PC-3 (cell line): ENCODE measurements at regions not wholly inside any gene's neighbourhood (a gene's known extent, or its start where the extent isn't known, plus 50 kb on each side); places are given as distances from the start of the nearest gene placed in this dataset.

Source experiments
- ATAC-seq: fragments of 200-7000 bp; cut with Tn5 transposase; 2 replicates; pipeline ENCODE4 v1.9.1; 2020; ENCODE audit warnings: mild to moderate bottlenecking, moderate library complexity
- BruUV-seq: library from RNA; stranded (reverse); fragments of 400-500 nt; replicated peaks from 2 replicates; lab custom pipeline; 2021; lab: Mats Ljungman, UMichigan
- CTCF ChIA-PET: fragments of 300-600 bp; sonication (Branson Sonifier 250); formaldehyde crosslinking; loops from one replicate; lab custom pipeline; 2022; ENCODE audit warnings: antibody characterized with exemption; lab: Charles Lee
- POLR2A ChIA-PET: fragments of 300-600 bp; sonication (Branson Sonifier 250); formaldehyde crosslinking; loops from one replicate; lab custom pipeline; 2022; ENCODE audit warnings: antibody characterized with exemption; ENCODE audit not compliant: unreplicated experiment; lab: Charles Lee
- DNase-seq: peaks from one replicate; pipeline ENCODE4 v3.0.0-alpha.2; 2015
- H2AFZ ChIP-seq: fragments of 300-600 bp; sonication (generic); 2 replicates; pipeline ENCODE4 v1.6.0; 2016; ENCODE audit warnings: antibody characterized with exemption, low read length
- H3F3A ChIP-seq: fragments of 300-600 bp; sonication (generic); one replicate; pipeline ENCODE4 v1.6.0; 2017; ENCODE audit warnings: antibody characterized with exemption, low read length, control low read depth, mild to moderate bottlenecking; ENCODE audit not compliant: unreplicated experiment
- H3K27ac ChIP-seq: fragments of 300-600 bp; sonication (generic); 2 replicates; pipeline ENCODE4 v1.5.1; 2016; ENCODE audit warnings: mild to moderate bottlenecking, low read length
- H3K27me3 ChIP-seq: fragments of 300-600 bp; sonication (generic); 2 replicates; pipeline ENCODE4 v1.6.1; 2016; ENCODE audit warnings: low read length, mixed read lengths
- H3K36me3 ChIP-seq: fragments of 300-600 bp; sonication (generic); 2 replicates; pipeline ENCODE4 v1.6.1; 2016; ENCODE audit warnings: low read depth, mixed run types, low read length, mixed read lengths
- H3K4me1 ChIP-seq: fragments of 300-600 bp; sonication (generic); 2 replicates; pipeline ENCODE4 v1.5.1; 2016; ENCODE audit warnings: low read length; ENCODE audit not compliant: insufficient read depth
- H3K4me2 ChIP-seq: fragments of 300-600 bp; sonication (generic); 2 replicates; pipeline ENCODE4 v1.6.0; 2016; ENCODE audit warnings: low read length
- H3K4me3 ChIP-seq: fragments of 300-600 bp; sonication (generic); 2 replicates; pipeline ENCODE4 v1.5.1; 2016; ENCODE audit warnings: mild to moderate bottlenecking, low read length, mixed read lengths
- H3K79me2 ChIP-seq: fragments of 300-600 bp; sonication (generic); 2 replicates; pipeline ENCODE4 v1.6.1; 2017; ENCODE audit warnings: low read length, mixed read lengths
- H3K9ac ChIP-seq: fragments of 300-600 bp; sonication (generic); 2 replicates; pipeline ENCODE4 v1.6.0; 2016; ENCODE audit warnings: mild to moderate bottlenecking, low read length
- H3K9me2 ChIP-seq: fragments of 300-600 bp; sonication (generic); replicated peaks from 2 replicates; pipeline ENCODE4 v1.6.1; 2016; ENCODE audit warnings: mixed run types, low read length, mixed read lengths
- H3K9me3 ChIP-seq: fragments of 300-600 bp; sonication (generic); 2 replicates; pipeline ENCODE4 v1.6.1; 2016; ENCODE audit warnings: low read length, mixed read lengths
- H4K20me1 ChIP-seq: fragments of 300-600 bp; sonication (generic); 2 replicates; pipeline ENCODE4 v1.6.1; 2016; ENCODE audit warnings: low read length, mixed read lengths
- EZH2 ChIP-seq: fragments of 300-600 bp; sonication (generic); IDR thresholded peaks from one replicate; pipeline ENCODE4 v1.6.1; 2017; ENCODE audit warnings: antibody characterized with exemption, mild to moderate bottlenecking, low read length; ENCODE audit not compliant: unreplicated experiment
- EZH2phosphoT487 ChIP-seq: fragments of 300-600 bp; sonication (generic); IDR thresholded peaks from 2 replicates; pipeline ENCODE4 v1.6.1; 2018; ENCODE audit warnings: mild to moderate bottlenecking, antibody characterized with exemption, low read length, borderline replicate concordance
- intact Hi-C: fragments of 100-400 bp; cut with micrococcal nuclease; formaldehyde crosslinking; loops from 2 replicates; pipeline ENCODE4 v1.9.0; 2023
- TF ChIP-seq, protein P1 (sequence below): fragments of 300-600 bp; sonication (generic); conservative IDR thresholded peaks from 2 replicates; pipeline ENCODE4 v1.5.1; 2017; ENCODE audit warnings: antibody characterized with exemption, low read depth, mild to moderate bottlenecking, low read length

DNA sequence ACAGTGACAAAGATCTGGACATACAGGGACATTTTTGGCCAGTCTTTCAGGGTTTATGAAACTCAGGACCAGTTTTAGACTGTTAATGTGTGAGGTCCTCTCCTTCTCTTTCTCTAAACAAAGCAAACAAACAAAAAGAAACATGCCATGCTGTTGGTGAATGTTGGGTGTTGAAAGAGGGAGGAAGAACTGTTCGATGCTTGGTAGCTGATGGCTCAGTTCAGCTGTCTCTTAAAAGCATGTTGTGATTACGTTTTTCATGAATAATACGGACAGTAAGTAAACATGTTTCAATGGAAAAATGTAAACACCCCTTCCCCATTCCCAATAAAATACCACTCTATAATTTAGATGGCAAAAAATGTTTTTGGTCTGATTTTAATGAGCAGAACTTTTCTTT, 219.1 kb downstream of the SEC23IP start:
- Histone ChIP-seq H3K9ac (no peak overlapping the region), H2AFZ (no peak overlapping the region), H3K79me2 (no peaks in the 10 kb centered on the region), H3K4me1 (no peaks in the 10 kb centered on the region), H3K36me3 (no peaks in the 10 kb centered on the region), H3K4me2 (no peak overlapping the region), H3K27ac (no peak overlapping the region), H4K20me1 (no peaks in the 10 kb centered on the region), H3F3A (no peaks in the 10 kb centered on the region), H3K4me3 (no peak overlapping the region), H3K9me2 (no peaks in the 10 kb centered on the region), H3K9me3 (no peaks in the 10 kb centered on the region), H3K27me3 (peaks cover 20% of the 10 kb centered on the region)
- BruUV-seq = no TSS peak
- TF ChIP-seq EZH2phosphoT487 = no peak
- no peak for TF ChIP-seq EZH2
- TF ChIP-seq, protein P1, sequence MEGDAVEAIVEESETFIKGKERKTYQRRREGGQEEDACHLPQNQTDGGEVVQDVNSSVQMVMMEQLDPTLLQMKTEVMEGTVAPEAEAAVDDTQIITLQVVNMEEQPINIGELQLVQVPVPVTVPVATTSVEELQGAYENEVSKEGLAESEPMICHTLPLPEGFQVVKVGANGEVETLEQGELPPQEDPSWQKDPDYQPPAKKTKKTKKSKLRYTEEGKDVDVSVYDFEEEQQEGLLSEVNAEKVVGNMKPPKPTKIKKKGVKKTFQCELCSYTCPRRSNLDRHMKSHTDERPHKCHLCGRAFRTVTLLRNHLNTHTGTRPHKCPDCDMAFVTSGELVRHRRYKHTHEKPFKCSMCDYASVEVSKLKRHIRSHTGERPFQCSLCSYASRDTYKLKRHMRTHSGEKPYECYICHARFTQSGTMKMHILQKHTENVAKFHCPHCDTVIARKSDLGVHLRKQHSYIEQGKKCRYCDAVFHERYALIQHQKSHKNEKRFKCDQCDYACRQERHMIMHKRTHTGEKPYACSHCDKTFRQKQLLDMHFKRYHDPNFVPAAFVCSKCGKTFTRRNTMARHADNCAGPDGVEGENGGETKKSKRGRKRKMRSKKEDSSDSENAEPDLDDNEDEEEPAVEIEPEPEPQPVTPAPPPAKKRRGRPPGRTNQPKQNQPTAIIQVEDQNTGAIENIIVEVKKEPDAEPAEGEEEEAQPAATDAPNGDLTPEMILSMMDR = no peak
- intact Hi-C loops = no loop called here
- ATAC-seq (no peak), DNase-seq (peak; percentile 22)
- POLR2A ChIA-PET = no interaction called here
- CTCF ChIA-PET = no interaction called here

DNA sequence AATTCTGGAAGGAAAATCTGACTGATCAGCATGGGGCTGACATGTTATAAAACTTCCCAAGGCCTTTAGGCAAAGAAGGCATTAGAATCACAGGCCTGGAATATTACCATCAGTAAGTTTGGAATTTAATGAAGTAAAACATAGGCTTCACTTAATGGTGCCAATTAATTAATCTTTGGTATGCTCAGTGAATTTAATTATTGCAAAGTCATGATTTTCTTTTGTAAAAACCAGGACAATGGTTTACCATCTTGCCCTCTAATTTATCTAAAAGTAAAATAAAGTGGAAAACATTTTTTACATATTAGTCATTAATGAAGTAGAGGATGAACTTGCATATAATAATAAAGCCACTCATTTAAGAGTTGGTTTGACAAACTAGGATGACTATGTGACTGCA, 220.3 kb downstream of the SEC23IP start:
- no peak for DNase-seq
- Histone ChIP-seq H3K9me2 (no peaks in the 10 kb centered on the region), H4K20me1 (no peaks in the 10 kb centered on the region), H3K4me1 (no peaks in the 10 kb centered on the region), H3K4me3 (no peak overlapping the region), H3K27me3 (peaks cover 25% of the 10 kb centered on the region), H2AFZ (no peak overlapping the region), H3K79me2 (no peaks in the 10 kb centered on the region), H3F3A (no peaks in the 10 kb centered on the region), H3K4me2 (no peak overlapping the region), H3K27ac (no peak overlapping the region), H3K9ac (no peak overlapping the region), H3K36me3 (no peaks in the 10 kb centered on the region), H3K9me3 (no peaks in the 10 kb centered on the region)
- BruUV-seq = no TSS peak
- ChIA-PET CTCF (no interaction called here), POLR2A (no interaction called here)
- intact Hi-C loops = no loop called here
- no peak for TF ChIP-seq EZH2
- TF ChIP-seq, protein P1 = no peak
- TF ChIP-seq EZH2phosphoT487 = no peak
- no peak for ATAC-seq

DNA sequence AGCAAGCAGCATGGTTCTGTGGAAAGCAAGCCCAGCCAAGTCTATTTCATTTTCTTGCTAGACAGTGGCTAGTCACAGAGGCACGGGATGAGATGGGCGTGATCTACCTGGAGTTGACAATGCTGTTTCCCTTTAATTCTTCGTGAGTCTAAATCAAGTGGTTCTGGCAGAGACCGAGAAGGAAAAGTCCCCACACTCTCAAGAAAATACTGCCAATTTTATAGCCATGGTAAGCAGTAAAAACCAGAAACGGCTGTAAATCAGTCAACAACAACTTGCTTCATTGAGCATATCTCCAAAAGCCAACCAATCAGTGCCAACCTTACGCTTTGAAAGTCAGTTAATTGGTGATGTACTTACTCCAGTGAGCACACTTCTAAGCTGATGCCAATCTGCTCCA, 223.4 kb downstream of the SEC23IP start:
- Histone ChIP-seq H3K27me3 (peaks cover 35% of the 10 kb centered on the region), H3K9ac (no peak overlapping the region), H4K20me1 (no peaks in the 10 kb centered on the region), H3K4me2 (no peak overlapping the region), H3F3A (no peaks in the 10 kb centered on the region), H3K9me3 (no peaks in the 10 kb centered on the region), H3K79me2 (no peaks in the 10 kb centered on the region), H3K4me1 (no peaks in the 10 kb centered on the region), H2AFZ (no peak overlapping the region), H3K36me3 (no peaks in the 10 kb centered on the region), H3K9me2 (no peaks in the 10 kb centered on the region), H3K4me3 (no peak overlapping the region), H3K27ac (no peak overlapping the region)
- no peak for ATAC-seq
- CTCF ChIA-PET = no interaction called here
- DNase-seq = no peak
- TF ChIP-seq EZH2phosphoT487 = no peak
- TF ChIP-seq, protein P1 = no peak
- no peak for TF ChIP-seq EZH2
- POLR2A ChIA-PET = no interaction called here
- intact Hi-C loops = no loop called here
- no TSS peak for BruUV-seq
